DMS153 treated with DMSO at 0.1 percent for 48 hours (cell line): ENCODE measurements at regions not wholly inside any gene's neighbourhood (a gene's known extent, or its start where the extent isn't known, plus 50 kb on each side); places are given as distances from the start of the nearest gene placed in this dataset.

ENCODE experiments used
- DNase-seq: peaks from one replicate; lab custom pipeline; 2025; ENCODE audit not compliant: unreplicated experiment; lab: John Stamatoyannopoulos, UW

- no peak for DNase-seq
Measured at GRCh38 chr4:31097999-31098398, 377.8 kb downstream of the PCDH7 start.

- DNase-seq = no peak
Measured at GRCh38 chr4:31100536-31100935, 380.4 kb downstream of the PCDH7 start.

GRCh38 chr4:31104043-31104442 is 383.9 kb downstream of the PCDH7 start:
- no peak for DNase-seq

- DNase-seq = no peak
Measured at GRCh38 chr4:31104577-31104976, 384.4 kb downstream of the PCDH7 start.

- no peak for DNase-seq
Measured at GRCh38 chr4:31106419-31106818, 386.2 kb downstream of the PCDH7 start.

GRCh38 chr4:31107362-31107761 is 387.2 kb downstream of the PCDH7 start:
- DNase-seq = no peak

GRCh38 chr4:31108762-31109161 is 388.6 kb downstream of the PCDH7 start:
- DNase-seq = no peak

GRCh38 chr4:31111790-31112189 is 391.6 kb downstream of the PCDH7 start:
- no peak for DNase-seq

GRCh38 chr4:31114816-31115215 is 394.6 kb downstream of the PCDH7 start:
- DNase-seq = no peak

GRCh38 chr4:31124008-31124585 is 403.9 kb downstream of the PCDH7 start:
- DNase-seq = no peak

GRCh38 chr4:31125061-31125460 is 404.9 kb downstream of the PCDH7 start:
- no peak for DNase-seq

GRCh38 chr4:31125496-31125895 is 405.3 kb downstream of the PCDH7 start:
- no peak for DNase-seq

- no peak for DNase-seq
Measured at GRCh38 chr4:31126881-31127398, 406.8 kb downstream of the PCDH7 start.

- DNase-seq = no peak
Measured at GRCh38 chr4:31130930-31131329, 410.8 kb downstream of the PCDH7 start.

- DNase-seq = no peak
Measured at GRCh38 chr4:31134720-31135119, 414.6 kb downstream of the PCDH7 start.

GRCh38 chr4:31139767-31140166 is 419.6 kb downstream of the PCDH7 start:
- no peak for DNase-seq

- no peak for DNase-seq
Measured at GRCh38 chr4:31141095-31141831, 421.1 kb downstream of the PCDH7 start.

GRCh38 chr4:31141832-31142142 is 421.6 kb downstream of the PCDH7 start:
- no peak for DNase-seq

GRCh38 chr4:31146366-31146765 is 426.2 kb downstream of the PCDH7 start:
- no peak for DNase-seq

- DNase-seq = no peak
Measured at GRCh38 chr4:31148990-31149389, 428.8 kb downstream of the PCDH7 start.

- no peak for DNase-seq
Measured at GRCh38 chr4:31156221-31156620, 436.1 kb downstream of the PCDH7 start.

- DNase-seq = no peak
Measured at GRCh38 chr4:31160146-31160545, 440.0 kb downstream of the PCDH7 start.

GRCh38 chr4:31169846-31170245 is 449.7 kb downstream of the PCDH7 start:
- DNase-seq = no peak
